ENCODE measurements at regions not wholly inside any gene's neighbourhood (a gene's known extent, or its start where the extent isn't known, plus 50 kb on each side); places are given as distances from the start of the nearest gene placed in this dataset.

DNA sequence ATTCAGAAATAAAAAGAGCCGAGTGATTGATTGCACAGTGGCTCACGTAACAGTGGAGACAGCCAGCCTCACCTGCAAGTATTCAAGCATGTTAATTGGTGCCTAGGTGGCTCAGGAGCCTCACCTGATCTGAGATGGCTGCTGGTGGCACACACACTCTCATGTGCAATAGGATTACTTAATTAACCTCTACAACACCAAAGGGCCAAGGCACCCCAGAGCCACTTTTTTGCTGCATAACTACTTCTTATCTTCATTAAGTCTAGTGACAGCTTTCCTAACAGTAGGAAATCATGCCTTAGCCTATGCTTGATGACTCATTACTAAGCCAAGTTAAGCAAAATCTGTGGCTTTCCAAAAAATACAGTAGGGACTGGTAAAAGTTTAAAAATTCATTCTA is 117.3 kb upstream of the NOCT start:
- TF ChIP-seq, protein P1, sequence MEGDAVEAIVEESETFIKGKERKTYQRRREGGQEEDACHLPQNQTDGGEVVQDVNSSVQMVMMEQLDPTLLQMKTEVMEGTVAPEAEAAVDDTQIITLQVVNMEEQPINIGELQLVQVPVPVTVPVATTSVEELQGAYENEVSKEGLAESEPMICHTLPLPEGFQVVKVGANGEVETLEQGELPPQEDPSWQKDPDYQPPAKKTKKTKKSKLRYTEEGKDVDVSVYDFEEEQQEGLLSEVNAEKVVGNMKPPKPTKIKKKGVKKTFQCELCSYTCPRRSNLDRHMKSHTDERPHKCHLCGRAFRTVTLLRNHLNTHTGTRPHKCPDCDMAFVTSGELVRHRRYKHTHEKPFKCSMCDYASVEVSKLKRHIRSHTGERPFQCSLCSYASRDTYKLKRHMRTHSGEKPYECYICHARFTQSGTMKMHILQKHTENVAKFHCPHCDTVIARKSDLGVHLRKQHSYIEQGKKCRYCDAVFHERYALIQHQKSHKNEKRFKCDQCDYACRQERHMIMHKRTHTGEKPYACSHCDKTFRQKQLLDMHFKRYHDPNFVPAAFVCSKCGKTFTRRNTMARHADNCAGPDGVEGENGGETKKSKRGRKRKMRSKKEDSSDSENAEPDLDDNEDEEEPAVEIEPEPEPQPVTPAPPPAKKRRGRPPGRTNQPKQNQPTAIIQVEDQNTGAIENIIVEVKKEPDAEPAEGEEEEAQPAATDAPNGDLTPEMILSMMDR (IDR thresholded peaks at IDR 0.05), result no peak
- DNase-seq (ENCODE audit: extremely low spot score, unreplicated experiment), result no peak
- H3K27ac Mint-ChIP-seq (ENCODE audit: unreplicated experiment), result no peak overlapping the region
- no peaks in the 10 kb centered on the region for H3K27me3 Mint-ChIP-seq (ENCODE audit: unreplicated experiment)
- H3K4me3 Mint-ChIP-seq (ENCODE audit: unreplicated experiment), result no peak overlapping the region
- H3K36me3 Mint-ChIP-seq (ENCODE audit: unreplicated experiment), result no peaks in the 10 kb centered on the region
- H3K4me1 Mint-ChIP-seq (ENCODE audit: unreplicated experiment), result peaks cover 5% of the 10 kb centered on the region
- no peaks in the 10 kb centered on the region for H3K9me3 Mint-ChIP-seq (ENCODE audit: unreplicated experiment)

DNA sequence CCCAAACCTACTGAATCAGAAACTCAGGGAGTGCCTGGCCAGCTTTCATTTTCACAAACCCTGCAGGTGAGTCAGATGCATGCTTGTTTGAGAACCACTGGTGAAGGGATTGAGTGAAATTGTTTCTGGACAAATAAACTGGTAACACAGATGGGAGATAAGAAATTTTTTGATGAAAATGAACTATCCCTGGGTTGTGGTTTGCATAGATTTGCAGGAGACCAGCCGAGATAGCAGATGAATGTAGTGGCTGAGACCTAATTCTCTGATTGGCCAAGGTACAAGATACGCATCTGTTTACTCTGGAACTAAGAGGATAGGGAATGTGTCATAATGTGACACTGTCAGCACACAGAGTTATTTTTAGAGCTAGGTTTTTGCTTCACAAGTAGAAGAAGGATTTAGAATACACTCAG is 117.8 kb upstream of the NOCT start:
- Mint-ChIP-seq H3K9me3 (ENCODE audit: unreplicated experiment) (no peaks in the 10 kb centered on the region), H3K27me3 (ENCODE audit: unreplicated experiment) (no peaks in the 10 kb centered on the region), H3K36me3 (ENCODE audit: unreplicated experiment) (no peaks in the 10 kb centered on the region), H3K4me3 (ENCODE audit: unreplicated experiment) (no peak overlapping the region), H3K4me1 (ENCODE audit: unreplicated experiment) (peaks cover 5% of the 10 kb centered on the region), H3K27ac (ENCODE audit: unreplicated experiment) (no peak overlapping the region)
- TF ChIP-seq, protein P1 (IDR thresholded peaks at IDR 0.05), result no peak
- DNase-seq (ENCODE audit: extremely low spot score, unreplicated experiment), result no peak

DNA sequence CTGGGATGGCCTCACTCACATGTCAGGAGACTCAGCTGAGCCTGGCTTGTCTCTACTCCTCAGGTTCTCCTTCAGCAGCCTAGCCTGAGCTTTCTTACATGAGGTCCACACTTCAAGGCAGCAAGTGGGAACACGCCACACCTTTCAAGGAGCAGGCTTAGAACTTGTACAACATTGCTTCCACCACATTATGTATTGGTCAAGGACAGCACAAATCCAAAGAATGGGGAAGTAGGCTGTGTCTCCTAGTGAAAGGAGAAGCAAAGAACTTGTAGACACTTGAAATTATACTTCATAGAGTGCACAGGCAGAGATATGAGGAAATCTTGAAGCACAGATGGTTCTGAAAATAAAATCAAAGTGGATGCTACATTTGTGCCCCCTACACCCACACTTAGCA is 120.9 kb upstream of the NOCT start:
- Mint-ChIP-seq H3K4me3 (ENCODE audit: unreplicated experiment) (no peak overlapping the region), H3K4me1 (ENCODE audit: unreplicated experiment) (peaks cover 25% of the 10 kb centered on the region), H3K27me3 (ENCODE audit: unreplicated experiment) (no peaks in the 10 kb centered on the region), H3K36me3 (ENCODE audit: unreplicated experiment) (no peaks in the 10 kb centered on the region), H3K9me3 (ENCODE audit: unreplicated experiment) (no peaks in the 10 kb centered on the region), H3K27ac (ENCODE audit: unreplicated experiment) (no peak overlapping the region)
- no peak for DNase-seq (ENCODE audit: extremely low spot score, unreplicated experiment)
- TF ChIP-seq, protein P1 (IDR thresholded peaks at IDR 0.05), result no peak

DNA sequence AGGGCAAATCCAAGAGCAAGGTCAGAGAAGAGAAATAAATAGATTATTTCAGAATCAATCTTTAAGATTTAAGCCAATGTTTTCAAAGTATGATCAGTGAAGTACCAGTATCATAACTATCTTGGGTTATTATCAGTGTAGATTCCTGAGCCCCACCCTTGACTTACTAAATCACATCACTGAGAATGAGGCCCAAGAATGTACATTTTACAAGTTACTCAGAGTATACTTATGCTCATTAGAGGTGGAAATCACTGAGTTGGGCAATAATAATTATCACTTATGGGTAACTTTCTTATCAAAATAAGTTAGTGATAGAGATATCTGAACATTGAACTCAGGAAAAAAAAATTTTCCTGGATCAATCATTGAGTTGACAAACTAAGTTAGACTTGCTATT is 121.6 kb upstream of the NOCT start:
- Mint-ChIP-seq H3K4me1 (ENCODE audit: unreplicated experiment) (peaks cover 25% of the 10 kb centered on the region), H3K36me3 (ENCODE audit: unreplicated experiment) (no peaks in the 10 kb centered on the region), H3K9me3 (ENCODE audit: unreplicated experiment) (no peaks in the 10 kb centered on the region), H3K4me3 (ENCODE audit: unreplicated experiment) (no peak overlapping the region), H3K27me3 (ENCODE audit: unreplicated experiment) (no peaks in the 10 kb centered on the region), H3K27ac (ENCODE audit: unreplicated experiment) (no peak overlapping the region)
- TF ChIP-seq, protein P1 (IDR thresholded peaks at IDR 0.05), result no peak
- DNase-seq (ENCODE audit: extremely low spot score, unreplicated experiment), result no peak

DNA sequence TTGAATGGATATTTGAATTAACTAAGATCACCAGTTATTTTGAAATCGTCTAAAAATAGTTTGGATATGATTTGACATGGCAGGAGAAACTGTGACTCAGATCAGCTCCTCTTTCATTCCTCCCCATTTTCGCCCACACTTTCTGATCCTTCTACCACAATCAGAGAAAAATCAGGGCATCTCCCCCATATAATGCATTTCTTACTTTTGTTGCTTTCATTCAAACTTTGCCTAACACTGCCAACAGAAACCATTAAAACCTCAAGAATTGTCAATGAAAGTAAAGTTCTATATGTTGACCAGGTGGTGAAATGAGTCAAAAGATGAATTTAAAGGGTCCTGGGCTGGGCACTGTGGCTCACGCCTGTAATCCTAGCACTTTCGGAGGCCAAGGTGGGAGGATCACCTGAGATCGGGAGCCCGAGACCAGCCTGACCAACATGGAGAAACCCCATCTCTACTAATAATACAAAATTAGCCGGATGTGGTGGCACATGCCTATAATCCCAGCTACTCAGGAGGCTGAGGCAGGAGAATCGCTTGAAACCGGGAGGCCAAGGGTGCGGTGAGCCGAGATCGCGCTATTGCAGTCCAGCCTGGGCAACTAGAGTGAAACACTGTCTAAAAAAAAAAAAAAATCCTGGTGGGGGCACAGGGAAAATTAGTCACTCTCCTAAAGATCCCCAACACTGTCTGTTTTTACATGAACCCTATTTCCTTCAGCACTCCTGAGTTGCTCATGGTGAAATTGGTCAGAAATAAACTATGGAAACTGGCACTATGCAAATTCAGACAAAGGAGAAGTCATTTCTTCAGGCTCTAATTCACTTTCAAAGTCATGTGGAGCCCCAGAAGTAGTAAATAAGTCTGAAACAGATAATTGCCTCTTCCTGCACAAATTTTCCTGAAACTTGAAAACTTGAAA is 122.8 kb upstream of the NOCT start:
- H3K9me3 Mint-ChIP-seq (ENCODE audit: unreplicated experiment), result no peaks in the 10 kb centered on the region
- TF ChIP-seq, protein P1 (IDR thresholded peaks at IDR 0.05), result no peak
- DNase-seq (ENCODE audit: extremely low spot score, unreplicated experiment), result no peak
- no peak overlapping the region for H3K4me3 Mint-ChIP-seq (ENCODE audit: unreplicated experiment)
- no peaks in the 10 kb centered on the region for H3K27me3 Mint-ChIP-seq (ENCODE audit: unreplicated experiment)
- H3K27ac Mint-ChIP-seq (ENCODE audit: unreplicated experiment), result no peak overlapping the region
- H3K4me1 Mint-ChIP-seq (ENCODE audit: unreplicated experiment), result peaks cover 21% of the 10 kb centered on the region
- no peaks in the 10 kb centered on the region for H3K36me3 Mint-ChIP-seq (ENCODE audit: unreplicated experiment)
